ENCODE measurements at regions not wholly inside any gene's neighbourhood (a gene's known extent, or its start where the extent isn't known, plus 50 kb on each side); places are given as distances from the start of the nearest gene placed in this dataset.

DNA sequence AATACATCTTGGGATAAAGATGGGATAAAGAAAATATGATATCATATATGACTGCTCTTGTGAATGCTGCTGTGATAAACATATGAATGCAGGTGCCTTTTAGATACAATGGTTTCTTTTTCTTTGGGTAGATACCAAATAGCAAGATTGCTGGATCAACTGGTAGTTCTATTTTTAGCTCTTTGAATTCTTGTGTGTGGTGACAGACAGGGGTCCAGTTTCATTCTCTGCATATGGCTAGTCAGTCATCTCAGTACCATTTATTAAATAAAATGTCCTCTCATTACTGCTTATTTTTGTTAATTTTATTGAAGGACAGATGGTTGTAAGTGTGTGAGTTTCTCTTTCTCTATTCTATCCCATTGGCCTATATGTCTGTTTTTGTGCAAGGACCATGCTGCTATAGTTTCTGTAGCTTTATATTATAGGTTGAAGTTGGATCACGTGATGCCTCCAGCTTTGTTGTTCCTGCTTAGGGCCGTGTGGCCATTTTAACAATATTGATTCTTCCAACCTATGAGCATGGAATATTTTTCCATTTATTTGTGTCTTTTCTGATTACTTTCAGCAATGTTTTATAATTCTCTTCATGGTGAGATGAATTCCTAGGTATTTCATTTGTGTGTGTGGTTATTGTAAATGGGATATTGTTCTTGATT lies 1089.8 kb upstream of the CADM2 start:
- TF ChIP-seq, protein P1, sequence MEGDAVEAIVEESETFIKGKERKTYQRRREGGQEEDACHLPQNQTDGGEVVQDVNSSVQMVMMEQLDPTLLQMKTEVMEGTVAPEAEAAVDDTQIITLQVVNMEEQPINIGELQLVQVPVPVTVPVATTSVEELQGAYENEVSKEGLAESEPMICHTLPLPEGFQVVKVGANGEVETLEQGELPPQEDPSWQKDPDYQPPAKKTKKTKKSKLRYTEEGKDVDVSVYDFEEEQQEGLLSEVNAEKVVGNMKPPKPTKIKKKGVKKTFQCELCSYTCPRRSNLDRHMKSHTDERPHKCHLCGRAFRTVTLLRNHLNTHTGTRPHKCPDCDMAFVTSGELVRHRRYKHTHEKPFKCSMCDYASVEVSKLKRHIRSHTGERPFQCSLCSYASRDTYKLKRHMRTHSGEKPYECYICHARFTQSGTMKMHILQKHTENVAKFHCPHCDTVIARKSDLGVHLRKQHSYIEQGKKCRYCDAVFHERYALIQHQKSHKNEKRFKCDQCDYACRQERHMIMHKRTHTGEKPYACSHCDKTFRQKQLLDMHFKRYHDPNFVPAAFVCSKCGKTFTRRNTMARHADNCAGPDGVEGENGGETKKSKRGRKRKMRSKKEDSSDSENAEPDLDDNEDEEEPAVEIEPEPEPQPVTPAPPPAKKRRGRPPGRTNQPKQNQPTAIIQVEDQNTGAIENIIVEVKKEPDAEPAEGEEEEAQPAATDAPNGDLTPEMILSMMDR (IDR thresholded peaks at IDR 0.05; ENCODE audit: insufficient read depth, low read length, poor library complexity, severe bottlenecking) = no peak
- Histone ChIP-seq H3K36me3 (ENCODE audit: control insufficient read depth, insufficient read depth, low read length) (no peaks in the 10 kb centered on the region), H3K4me3 (ENCODE audit: low read depth, low read length) (no peak overlapping the region), H3K27me3 (ENCODE audit: control insufficient read depth, insufficient read depth, low read length) (no peaks in the 10 kb centered on the region)
- DNase-seq (ENCODE audit: low read depth) = no peak

DNA sequence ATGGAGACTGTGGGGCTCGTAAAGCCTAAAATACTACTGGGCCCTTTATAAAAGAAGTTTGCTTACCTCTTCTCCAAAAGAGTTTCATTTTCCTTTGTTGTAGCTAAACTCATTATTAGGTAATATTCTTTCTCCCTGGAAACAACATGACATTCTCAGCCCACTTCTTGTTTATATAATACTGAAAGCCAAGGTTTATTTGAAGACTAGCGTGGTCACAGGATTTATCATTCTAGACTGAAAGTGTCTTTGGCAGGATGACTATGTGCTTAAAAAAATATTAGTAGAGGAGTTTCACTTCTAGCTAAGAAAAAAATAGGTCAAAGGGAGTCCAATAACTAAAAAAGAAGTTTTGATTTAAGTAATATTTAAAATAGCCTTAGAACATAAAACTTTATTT lies 1085.2 kb upstream of the CADM2 start:
- TF ChIP-seq, protein P1 (IDR thresholded peaks at IDR 0.05; ENCODE audit: insufficient read depth, low read length, poor library complexity, severe bottlenecking) = no peak
- DNase-seq (ENCODE audit: low read depth) = no peak

DNA sequence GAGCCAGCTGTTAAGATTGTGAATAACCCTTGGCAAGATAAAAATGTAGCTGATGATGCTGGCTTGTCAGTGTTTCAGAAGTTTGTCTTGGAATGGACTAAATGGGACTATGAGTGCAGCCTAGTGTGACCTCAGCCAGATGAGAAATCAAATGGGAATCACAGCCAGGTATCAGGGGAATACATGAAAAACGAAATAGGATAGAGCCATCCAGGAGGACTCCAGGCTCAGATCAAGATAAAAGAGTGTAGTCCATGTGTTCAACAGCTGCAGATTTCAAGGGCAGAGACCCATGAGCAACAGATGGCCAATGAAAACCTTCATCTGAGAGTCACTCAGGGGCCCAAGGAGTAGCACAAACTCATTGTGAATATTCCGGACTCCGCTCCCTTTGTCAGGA lies 1080.9 kb upstream of the CADM2 start:
- no peaks in the 10 kb centered on the region for H3K27me3 ChIP-seq (ENCODE audit: control insufficient read depth, insufficient read depth, low read length)
- TF ChIP-seq, protein P1 (IDR thresholded peaks at IDR 0.05; ENCODE audit: insufficient read depth, low read length, poor library complexity, severe bottlenecking) = no peak
- H3K4me3 ChIP-seq (ENCODE audit: low read depth, low read length) = no peak overlapping the region
- H3K36me3 ChIP-seq (ENCODE audit: control insufficient read depth, insufficient read depth, low read length) = no peaks in the 10 kb centered on the region
- no peak for DNase-seq (ENCODE audit: low read depth)

More for the DNA sequence above, 1085.2 kb upstream of the CADM2 start:
- no peak overlapping the region for H3K4me3 ChIP-seq (ENCODE audit: low read depth, low read length)
- no peaks in the 10 kb centered on the region for H3K36me3 ChIP-seq (ENCODE audit: control insufficient read depth, insufficient read depth, low read length)
- H3K27me3 ChIP-seq (ENCODE audit: control insufficient read depth, insufficient read depth, low read length) = no peaks in the 10 kb centered on the region

DNA sequence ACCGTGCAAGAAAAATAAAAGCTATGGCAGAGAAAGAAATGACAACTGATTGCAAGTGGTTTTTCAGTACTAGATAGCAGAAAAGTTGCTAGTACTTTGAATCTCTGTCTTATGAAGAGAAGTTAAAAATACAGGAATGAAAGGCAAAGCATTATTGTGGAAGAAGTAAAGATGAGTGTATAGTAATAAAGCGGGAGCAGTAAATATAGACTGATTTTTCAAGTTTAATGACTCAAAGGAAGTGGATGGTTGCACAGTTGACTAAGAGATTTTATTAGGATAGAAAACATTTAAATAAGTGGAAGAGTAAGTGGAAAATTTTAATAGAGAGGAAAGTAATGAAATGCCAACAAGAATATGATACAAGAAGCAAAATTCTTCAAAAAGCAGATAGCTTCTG lies 1076.1 kb upstream of the CADM2 start:
- TF ChIP-seq, protein P1 (IDR thresholded peaks at IDR 0.05; ENCODE audit: insufficient read depth, low read length, poor library complexity, severe bottlenecking) = no peak
- DNase-seq (ENCODE audit: low read depth) = no peak
- Histone ChIP-seq H3K27me3 (ENCODE audit: control insufficient read depth, insufficient read depth, low read length) (no peaks in the 10 kb centered on the region), H3K4me3 (ENCODE audit: low read depth, low read length) (no peak overlapping the region), H3K36me3 (ENCODE audit: control insufficient read depth, insufficient read depth, low read length) (no peaks in the 10 kb centered on the region)

DNA sequence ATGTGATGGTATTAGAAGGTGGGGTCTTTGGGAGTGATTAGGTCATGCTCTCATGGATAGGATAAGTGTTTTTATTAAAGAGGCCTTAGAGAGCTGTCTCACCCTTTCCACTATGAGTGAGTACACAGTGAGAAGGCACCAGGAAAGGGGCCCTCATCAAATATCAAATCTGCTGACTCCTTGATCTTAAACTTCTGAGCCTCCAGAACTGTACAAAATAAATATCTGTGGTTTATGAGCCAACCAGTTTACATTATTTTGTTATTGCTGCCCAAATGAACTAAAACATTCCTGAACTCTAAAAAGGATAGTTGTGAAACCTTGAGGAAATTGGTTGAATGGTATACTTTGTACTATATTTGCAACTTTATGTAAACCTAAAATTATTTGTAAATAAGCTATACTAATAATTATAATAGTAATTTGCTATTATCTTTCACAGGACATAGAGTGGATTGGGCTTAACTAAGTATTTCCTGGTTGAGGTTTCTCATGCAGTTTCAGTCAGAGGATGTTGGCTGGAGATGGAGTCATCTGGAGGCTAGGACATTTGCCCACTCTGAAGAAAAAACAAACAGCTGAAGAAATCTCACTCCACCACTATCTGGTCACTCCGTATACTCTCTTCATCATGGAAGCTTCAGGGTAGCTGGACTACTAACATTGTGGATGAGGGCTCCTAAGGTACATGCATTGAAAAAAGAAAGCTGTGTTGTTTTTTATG lies 1068.6 kb upstream of the CADM2 start:
- TF ChIP-seq, protein P1 (IDR thresholded peaks at IDR 0.05; ENCODE audit: insufficient read depth, low read length, poor library complexity, severe bottlenecking) = no peak
- DNase-seq (ENCODE audit: low read depth) = no peak
- no peaks in the 10 kb centered on the region for H3K36me3 ChIP-seq (ENCODE audit: control insufficient read depth, insufficient read depth, low read length)
- H3K27me3 ChIP-seq (ENCODE audit: control insufficient read depth, insufficient read depth, low read length) = no peaks in the 10 kb centered on the region
- no peak overlapping the region for H3K4me3 ChIP-seq (ENCODE audit: low read depth, low read length)

All from kidney epithelial cell (primary cell).